GM12874 (cell line): ENCODE measurements at regions not wholly inside any gene's neighbourhood (a gene's known extent, or its start where the extent isn't known, plus 50 kb on each side); places are given as distances from the start of the nearest gene placed in this dataset.

Experiments used
- CTCF ChIP-seq: IDR thresholded peaks from 2 replicates; pipeline ENCODE4 v1.5.1; 2011; ENCODE audit warnings: low read depth, mild to moderate bottlenecking, control low read depth, low read length, moderate library complexity; ENCODE audit not compliant: insufficient read depth

DNA sequence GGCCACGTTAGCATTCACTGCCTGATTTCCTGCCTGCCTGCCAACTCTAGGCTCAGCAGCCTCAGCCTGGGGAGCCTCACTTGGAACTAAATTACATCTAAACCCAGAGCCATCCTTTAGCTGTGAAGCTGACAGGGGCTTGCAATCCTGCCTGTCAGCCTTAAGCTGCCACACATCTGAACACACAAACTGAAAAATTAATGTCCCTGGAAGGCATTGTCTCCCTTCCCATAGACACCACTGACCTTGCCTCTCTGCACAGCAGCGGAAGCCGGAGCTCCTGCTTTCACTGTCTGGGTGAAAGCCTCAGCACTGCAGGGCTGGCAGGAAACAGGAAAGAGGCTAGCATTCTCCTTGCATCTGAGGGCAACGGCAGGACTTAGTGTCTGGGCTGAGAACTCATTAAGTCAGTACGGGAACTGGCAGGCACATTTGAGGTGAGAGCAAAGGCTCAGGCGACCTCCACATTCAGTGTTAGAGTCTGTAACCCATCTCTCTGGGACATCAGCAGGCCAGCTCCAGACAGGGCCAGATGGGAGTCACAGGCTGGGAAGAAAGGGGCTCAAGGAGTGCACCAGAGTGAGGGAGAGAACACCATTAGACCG is 452.4 kb upstream of the C16orf82 start:
- TF ChIP-seq CTCF, result no peak

- no peak for TF ChIP-seq CTCF
These were observed 443.3 kb upstream of the C16orf82 start for GRCh38 chr16:26623442-26623841.

DNA sequence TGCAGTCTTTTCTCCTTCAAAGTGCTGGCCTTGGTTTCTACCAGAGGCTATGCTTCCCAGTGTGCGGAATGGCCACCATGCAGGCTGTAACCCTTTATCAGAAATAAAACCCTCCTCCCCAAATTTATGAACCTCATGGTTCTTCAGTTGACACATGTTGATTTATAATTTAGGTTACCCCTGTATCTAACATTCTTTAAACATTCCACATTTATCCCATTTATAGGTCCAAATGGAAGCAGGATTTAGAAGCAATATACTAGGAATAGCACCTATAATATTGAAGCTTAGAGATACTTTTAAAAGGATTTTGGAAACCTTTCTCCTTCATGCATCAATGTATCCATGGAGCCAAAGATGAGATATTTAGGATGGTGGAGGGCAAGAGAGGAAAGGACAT is 438.8 kb upstream of the C16orf82 start:
- TF ChIP-seq CTCF, result no peak

DNA sequence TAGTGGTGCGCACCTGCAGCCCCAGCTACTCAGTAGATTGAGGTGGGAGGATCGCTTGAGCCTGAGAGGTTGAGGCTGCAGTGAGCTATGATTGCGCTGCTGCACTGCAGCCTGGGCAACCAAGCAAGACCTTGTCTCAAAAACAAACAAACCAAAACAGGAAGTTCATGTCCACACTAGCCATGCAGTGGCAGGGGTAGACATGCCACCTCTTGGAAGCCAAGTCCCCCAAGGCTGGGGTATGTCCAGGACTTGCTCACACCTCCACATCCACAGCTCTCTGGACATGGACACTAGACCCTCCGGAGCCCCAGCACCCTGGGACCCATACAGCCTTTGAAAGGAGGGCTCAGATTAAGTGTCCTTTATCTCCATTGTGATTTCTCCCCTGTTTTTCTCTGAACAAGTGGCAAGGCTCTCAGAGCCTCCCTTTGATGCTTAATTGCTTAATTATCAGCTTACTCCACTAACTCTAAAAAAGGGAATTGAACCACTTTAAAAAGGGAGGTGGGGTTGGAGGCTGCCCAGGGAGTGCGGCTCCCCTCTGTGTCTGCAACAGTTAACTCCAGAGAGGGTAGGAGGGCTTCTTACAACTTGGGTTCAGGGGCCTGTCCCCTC is 424.6 kb upstream of the C16orf82 start:
- TF ChIP-seq CTCF, result no peak

- no peak for TF ChIP-seq CTCF
These were observed 423.2 kb upstream of the C16orf82 start for GRCh38 chr16:26643519-26643918.

DNA sequence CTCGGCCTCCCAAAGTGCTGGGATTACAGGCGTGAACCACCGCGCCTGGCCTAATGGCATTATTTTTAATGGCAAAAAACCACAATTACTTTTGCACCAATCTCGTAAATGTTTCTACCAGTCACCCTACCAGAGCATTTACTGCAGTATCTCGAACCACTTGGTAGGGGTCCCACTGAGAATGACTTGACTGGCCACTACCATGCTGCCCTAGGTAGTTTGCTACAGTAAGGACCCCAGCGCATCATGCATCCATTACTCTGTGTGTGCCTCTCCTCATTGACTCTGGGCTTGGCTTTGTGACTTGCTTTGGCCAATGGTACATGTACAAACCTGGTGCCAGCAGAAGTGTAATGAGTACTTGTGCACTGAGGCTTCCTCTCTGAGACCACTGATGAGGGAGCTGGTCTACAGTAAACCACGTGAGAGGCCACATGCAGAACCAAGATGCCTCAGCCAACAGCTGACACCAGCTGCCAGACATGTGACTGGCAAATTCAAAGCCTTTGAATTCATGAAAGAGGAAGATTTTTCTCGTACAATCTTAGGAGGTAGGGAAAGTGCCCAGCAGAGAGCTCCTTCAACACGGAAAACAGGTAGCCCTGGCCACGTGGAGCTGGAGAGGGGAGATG is 421.7 kb upstream of the C16orf82 start:
- TF ChIP-seq CTCF, result no peak

DNA sequence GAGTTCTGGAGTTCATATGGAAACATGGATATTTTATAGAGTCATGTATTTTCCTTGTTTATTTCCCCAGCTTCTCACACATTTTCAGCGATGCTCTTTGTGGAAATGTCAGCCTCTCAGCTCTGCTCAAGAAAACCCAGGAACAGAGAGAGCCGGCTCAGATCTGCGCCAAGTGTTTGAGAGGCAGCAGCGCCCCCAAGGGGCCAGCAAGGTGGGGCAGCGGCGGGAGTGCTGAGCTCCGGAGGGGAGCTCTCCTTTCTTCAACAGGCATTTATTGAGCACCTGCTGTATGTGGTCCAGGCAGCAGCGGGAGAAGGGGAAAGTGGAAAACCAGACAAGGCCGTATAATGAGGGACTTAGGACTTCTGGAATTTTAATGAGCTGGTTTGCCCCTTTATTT is 421.1 kb upstream of the C16orf82 start:
- TF ChIP-seq CTCF, result peak; percentile 56
